SKM-1 treated with dmso at 0.1 percent for 144 hours (cell line): ENCODE measurements at regions not wholly inside any gene's neighbourhood (a gene's known extent, or its start where the extent isn't known, plus 50 kb on each side); places are given as distances from the start of the nearest gene placed in this dataset.

Experiments used
- DNase-seq: peaks from one replicate; lab custom pipeline; 2025; ENCODE audit not compliant: unreplicated experiment; lab: John Stamatoyannopoulos, UW

DNA sequence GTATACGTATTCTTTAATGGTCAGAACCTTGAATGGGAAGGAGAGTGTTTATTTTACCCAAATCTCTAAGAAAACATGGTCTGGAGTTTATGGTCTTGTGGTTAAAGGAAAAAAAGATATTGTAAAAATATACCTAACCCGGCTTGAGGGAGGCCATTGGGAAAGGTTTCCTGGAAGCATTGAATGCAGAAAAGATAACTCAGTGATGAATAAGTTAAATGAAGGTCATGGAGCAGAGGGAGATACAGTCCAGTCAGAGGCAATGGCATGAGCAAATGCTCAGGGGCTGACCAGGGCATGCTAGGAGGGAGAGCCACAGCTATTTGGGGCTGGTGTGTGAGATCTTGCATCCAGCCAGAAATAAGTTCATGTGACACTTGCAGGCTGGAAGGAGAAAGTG lies 430.4 kb upstream of the CDH5 start:
- no peak for DNase-seq

DNA sequence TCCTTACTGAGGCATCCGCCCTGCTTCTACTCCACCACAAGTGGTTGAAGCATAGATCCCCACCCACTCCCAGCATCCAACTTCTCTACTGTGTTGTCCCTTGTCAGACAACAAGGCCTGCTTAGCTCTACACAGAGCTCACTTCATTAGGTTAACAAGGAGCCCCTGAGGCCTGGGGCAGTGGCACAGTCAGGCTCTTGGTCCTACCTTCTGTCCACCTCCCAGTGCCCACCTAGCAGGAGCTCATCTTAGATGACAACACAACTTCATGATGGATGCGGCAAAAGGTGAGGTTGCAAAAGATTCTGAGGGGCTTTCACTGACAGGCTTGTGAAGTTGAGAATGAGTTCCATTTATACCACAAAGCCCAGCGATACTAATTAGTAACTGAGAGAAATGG lies 432.0 kb upstream of the CDH5 start:
- no peak for DNase-seq

DNA sequence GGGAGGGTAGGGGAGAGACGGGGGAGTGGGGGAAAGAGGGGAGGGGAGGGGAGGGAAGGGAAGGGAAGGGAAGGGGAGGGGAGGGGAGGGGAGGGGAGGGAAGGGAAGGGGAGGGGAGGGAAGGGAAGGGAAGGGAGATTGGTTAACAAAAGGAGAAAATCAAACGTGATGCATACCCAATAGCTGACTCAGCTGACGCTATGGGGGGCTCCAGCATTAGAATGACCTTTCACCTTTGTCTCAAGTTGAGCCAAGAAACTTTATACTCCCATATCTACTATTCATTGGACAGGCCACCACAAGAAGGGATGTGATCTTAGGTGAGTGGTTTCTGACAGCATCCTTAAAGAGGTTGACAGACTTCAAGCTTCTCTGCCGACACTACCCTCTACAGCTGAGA lies 432.8 kb upstream of the CDH5 start:
- DNase-seq: no peak

DNA sequence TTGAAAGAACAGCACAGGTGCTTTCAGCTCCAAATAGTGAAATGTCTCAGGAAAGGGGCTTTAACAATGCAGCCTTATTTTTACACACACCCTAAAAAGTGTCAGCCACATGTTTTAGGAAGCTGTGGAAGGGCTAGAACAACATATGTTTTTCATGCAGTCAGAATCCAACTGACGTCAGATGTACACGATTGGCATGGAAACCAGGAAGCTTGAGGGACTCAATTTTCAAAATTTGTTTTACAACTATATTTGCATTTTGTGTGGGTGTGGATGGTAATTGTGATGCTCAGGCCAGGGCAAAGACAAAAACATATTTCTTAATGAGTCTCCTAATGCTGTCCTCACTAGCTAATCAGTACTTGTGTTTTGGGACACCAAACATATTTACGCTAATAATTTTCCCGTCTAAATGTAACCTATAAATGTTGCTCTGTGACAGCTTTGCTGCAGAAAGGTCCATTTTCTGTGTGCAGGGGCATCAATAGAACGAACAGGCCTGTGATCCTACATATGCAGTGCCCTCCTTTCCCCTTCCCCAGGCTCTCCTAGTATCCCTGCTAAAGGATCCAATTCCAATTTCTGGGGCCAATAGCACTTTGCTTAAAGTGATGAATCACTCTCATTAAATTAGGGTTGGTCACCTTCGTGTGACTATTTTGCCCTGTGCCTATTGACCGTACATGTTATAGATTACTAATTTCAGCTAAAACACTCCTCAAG lies 434.0 kb upstream of the CDH5 start:
- DNase-seq: no peak

DNA sequence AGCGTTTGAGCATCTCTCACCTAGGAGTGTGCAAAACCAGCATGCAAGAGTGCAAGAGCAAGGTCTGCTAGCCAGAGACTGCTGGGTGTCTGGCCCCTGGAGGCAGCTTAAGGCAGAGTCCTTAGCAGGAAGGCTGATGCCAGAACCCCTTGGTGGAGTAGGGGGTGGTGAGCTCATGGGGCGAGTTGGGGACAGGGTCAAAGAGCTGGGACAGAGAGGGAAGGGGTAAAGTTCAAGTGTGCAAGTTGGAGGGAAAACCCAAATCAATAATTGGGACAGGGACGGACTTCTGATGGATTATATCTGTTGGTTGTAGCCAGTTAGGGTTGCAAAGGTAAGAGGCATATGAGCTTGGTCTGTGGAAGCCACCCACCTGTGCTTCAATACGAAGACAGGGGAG lies 443.6 kb upstream of the CDH5 start:
- DNase-seq: no peak

DNA sequence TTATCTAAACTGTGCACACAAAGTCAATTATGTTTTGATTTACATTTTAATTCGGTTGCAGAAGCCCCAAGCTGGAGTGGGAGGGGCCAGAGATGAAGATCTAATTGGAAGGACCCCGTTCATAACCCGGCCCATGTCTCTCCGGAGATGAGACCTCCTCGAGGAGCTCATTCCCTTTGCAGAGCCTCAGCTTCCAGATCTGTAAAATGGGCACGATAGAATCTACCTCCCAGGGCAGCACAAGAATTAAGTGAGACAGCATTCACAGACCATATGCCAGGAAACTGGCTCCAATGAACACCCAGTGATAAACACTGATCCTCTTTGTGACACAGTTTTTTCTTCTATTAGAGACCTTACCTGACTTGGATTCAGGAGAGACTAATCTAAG lies 446.5 kb upstream of the CDH5 start:
- DNase-seq: no peak

DNA sequence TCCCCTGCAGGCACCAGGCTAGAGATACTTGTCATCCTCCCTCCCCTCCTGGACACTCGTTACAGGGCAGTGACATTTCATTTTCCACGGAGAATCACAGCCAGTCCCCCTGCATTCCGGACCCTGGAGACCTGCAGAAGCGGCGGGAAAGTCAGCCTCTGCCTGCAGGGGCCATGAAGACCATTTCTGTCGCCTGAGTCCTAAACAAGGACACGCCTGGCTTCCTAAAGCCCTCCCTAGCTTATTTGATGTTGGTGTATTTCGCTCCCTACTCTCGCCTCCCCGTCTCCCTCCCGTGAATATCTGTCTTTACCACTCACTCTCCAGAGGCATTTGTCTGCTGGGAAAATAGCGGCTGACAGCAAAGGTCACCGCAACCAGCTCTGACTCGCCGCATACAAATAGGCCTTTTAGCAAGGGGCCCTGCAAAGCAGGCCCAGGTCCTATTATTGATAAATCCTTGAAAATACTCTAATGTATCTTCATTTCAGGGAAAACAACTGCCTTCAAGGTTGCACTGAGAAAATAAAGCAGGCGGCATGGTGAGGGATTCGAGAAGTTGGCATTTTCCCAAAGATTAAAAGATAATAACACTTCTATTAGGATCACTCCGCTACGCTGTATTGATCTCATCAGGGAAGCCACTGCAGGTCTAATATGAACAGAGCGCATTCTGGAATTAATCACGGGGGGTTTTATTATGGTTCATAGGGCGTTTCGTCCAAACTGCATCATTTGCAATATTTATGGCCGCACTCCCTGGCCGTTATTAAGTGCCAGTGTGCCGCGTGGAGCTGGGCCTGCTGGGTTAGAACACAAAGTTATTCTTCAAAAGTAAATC lies 447.1 kb upstream of the CDH5 start:
- DNase-seq: no peak

DNA sequence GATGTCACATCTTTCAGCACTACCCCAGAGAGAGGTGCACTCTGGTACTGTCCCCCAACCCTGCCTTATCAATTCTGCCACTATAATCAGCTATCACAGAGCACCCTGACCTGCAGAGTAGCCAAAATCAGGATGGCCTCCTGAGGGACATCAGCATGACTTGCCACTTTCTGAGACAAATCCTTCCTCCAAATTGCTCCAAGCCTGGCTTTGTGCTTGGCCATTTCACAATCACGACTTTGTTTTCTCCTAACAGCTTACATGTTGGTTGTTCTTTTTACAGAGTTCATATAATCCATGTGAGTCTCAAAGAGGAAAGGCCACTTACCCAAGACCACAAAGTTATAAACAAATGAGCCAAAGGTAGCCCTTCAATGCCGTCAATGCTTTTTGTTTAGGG lies 449.0 kb upstream of the CDH5 start:
- DNase-seq: no peak

DNA sequence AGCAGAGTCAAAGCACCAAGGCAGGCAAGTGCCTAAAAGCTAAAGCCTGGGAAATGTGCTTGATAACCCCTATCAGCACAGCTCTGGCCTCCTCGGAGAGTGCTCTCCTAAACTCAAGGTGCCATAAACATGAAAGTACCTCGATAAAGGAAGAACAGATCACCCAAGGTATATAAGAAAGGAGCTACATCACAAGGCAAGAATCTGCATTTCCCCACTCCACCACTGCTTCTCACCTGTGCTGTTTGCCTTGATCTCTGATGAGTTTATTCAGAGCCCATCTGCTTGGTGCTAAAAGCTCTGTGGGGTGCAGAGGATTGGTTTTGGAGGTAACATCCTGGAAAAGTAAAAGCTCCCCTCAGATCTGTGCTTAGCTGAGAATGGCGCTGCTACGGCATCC lies 449.5 kb upstream of the CDH5 start:
- no peak for DNase-seq

DNA sequence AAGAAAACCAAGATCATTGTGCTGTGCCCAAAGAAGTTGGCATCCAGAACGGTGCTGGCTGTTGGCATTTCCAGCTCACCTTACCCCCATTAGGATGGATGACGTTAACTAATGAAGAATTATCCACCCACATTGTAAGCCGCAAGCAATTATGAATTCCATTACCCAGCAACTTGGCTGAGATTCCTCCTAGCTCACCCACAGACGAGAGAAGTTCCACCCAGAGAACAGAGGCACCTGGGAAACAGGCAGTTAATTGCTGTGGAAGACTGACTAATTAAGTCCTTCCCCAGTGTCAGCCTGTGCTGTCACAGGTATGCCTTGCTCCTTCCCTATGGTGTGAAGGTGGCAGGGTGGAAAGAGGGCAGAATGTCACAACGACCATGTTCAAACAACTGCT lies 456.2 kb upstream of the CDH5 start:
- no peak for DNase-seq

DNA sequence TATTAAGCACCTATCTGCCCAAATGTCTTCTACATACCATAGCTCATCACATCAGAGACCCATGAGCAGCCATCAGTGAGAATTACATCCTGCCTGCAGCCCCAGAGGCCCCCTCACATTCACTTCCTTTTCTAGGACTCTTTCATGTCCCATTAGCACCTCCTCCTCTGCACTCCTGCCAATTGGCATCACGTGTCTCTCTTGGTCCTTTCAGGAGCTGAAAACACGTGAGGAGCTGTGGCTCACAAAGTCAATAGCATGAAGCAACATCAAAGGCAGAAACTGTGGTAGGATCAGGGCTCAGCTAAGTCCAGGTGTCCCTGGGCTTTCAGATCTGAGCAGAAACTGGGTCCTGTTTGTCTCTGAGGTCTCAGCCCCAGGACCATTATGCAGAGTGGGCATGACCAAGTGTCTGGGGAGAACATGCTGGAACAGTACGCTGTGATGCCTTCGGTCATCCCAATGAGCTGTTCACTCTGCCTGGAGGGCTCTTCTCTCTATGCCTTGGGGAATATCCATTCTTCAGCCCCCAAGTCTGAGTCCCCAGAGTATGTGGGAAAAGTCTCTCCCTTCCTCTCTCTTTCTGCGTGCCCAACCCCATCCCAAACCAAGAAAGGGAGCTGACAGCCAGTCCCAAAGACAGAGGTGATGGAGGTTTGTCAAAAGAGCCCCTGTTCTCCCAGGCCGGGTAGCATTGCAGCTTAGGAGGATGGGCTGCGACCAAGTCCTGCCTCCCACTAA lies 457.0 kb upstream of the CDH5 start:
- no peak for DNase-seq

DNA sequence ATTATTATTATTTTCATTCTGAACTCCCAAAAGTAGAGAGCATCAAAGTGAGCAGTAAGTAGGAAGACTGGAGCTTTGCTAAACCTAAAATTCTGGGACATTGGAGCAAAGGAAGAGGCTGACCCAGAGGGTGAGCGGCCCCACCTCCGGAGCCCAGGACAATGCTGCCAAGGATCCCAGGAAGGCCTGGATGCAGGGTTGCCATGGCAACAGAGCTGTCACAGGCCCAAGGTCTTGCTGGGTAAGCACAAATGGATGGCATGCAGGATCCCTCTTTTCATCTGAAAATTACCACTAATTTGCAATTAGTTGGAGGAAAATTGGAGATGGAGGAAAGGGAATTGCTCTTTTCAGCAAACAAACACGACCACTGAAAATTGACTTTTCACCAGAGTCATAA lies 457.9 kb upstream of the CDH5 start:
- DNase-seq: no peak

DNA sequence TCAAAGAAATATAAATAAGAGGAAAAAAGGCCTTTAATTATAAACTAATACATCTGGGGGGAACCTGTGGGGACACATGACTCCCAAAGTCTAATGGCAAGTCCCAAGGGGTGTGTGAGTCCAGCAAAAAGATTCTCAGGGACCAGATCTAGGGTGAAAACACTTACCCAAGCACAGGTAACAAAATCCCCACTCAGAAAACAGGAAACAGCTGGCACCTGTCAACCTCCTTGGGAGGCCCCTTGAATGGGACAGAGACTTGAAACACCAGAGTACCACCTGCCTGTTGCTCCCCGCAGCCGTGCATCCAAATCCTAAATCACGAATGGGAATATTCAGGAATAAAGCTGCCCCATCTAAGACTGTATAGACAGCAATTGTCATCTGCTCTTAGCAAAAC lies 461.2 kb upstream of the CDH5 start:
- DNase-seq: no peak

DNA sequence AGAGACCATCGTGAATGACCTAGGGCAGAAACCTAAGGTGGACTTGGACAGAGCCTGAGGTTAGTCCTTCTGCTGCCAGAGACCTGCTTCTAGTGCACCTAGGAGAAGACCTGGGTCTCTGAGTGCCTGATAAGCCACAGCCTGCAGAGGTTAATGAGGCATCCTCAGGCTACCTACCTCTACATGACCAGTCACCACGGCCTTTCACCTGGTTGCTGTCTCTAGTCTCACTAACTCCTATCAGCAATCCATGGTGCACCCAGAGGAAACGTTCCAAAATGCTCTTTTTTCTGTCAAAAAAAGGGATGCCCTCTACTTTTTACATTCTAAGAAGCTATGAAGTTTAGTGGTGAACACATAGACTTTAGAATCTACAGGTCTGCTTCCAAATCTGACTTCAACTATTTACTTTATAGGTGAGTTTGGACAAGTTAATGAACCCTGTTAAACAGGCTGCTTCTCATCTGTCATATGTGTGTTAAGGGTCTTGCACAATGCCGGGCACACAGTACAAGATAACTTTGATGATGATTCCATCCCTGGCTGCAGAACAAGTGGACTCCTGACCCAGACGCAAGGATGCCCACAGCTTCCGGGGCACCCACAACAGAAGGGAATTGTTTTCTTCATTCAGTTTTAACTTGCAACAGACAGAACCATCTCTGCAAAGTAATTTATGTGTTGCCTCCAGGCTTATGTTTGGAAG lies 469.9 kb upstream of the CDH5 start:
- DNase-seq: no peak

DNA sequence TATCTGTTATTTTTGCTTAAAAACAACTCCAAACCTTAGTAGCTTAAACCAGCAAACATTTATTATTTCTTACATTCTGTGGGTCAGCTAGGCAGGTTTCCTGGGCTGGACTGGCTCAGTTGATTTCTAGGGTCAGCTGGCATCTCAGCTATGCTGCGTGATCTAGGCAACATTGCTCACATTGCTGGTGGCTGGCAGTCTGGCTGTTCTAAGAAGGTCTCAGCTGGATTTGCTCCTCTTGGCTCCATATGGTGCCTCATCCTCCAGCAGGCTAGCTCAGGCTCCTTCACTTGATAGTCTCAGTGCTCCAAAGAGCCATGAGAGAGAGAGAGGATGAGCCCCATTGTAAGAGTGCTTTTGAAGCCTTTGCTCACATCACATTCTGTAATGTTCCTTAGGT lies 470.6 kb upstream of the CDH5 start:
- no peak for DNase-seq

DNA sequence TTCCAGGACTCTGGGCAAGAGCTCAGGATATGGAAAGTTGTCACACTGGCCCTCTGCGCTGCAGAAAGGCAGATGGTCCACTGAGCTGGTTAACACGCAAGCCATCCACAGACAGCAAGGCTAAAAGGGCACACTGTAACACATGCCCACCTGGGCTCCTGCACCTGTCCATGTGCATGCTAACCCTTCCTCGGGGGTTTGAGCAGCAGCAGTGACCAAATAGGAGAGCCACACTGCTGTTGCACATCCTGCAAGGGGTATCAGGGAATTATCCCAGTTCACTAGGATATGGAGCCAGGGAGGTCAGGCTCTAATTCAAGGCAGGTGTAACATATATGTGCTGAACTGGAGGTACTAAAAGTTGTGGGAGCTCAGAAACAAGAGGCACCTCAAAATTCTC lies 471.0 kb upstream of the CDH5 start:
- no peak for DNase-seq

DNA sequence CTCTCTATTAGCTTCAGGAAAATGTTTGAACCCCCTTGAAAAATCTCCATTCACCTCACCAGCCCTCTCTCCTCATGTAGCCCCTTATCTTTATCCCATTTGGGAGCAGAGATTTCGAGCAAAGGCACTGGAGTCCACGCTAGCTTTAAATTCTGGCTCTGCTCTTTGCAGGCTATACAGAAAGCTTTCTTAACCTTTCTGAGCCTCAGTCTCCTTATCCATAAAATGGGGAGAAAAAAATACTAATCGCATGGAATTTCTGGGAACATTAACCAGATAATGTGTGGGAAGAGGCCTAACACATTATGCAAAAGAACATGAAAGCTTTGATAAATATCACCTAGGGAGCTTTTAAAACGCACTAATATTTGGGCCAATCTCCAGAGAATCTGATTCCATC lies 476.3 kb upstream of the CDH5 start:
- no peak for DNase-seq

DNA sequence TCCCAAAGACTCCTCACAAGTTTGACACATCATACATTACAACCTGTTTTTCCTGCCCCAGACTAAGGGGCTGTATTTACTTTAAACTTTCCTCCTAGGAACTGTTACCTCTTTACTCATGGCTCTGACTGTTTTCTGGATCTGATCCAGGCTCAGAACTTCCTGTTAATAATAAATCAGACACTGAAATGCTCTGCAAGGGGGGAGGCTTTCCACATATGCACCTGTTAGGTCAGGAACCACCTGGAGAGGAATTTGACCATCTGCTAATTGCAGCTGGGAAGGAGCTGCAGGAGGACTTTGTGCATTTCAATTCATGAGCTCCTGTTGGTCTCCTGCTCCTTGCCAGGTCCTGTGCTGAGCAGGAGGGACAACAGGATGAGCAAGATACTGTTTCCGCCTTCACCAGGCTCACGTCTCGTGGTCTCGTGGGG lies 476.9 kb upstream of the CDH5 start:
- DNase-seq: no peak

DNA sequence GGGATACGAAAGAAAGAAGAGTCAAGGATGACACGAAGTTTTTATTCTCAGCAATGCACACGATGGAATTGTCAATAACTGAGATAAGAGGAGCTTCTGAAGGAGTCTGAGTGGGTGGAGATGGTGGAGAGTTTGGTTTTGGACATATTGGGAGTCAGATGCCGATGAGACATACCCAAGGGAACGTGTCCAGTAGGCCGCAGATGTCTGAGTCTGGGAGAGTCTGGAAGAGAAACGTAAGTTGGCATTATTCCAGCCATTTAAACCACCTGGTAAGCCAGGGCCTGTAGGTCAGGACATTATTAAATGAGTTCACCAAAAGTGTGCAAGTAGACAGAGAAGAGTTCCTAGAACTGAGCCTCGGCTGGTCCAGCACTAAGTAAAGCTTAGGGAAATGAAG lies 478.3 kb upstream of the CDH5 start:
- no peak for DNase-seq

DNA sequence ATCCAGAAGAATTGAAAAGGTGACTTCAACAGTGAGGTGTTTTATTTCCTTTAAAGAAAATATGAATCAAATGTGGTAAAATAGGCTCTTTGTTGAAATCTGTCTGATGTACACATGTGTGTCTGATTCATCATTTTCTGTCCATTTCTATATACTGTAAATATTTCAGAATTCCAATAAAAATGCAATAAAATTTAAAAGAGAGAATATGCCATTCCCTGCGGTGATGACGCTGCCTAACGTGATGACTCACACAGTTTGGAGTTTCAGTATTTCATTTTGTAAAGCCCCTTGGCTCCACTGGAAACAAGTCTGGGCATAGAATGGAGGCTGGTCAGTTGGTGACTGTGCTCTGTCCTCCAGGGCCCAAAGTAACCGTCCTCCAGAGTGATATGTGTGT lies 482.5 kb upstream of the CDH5 start:
- no peak for DNase-seq

DNA sequence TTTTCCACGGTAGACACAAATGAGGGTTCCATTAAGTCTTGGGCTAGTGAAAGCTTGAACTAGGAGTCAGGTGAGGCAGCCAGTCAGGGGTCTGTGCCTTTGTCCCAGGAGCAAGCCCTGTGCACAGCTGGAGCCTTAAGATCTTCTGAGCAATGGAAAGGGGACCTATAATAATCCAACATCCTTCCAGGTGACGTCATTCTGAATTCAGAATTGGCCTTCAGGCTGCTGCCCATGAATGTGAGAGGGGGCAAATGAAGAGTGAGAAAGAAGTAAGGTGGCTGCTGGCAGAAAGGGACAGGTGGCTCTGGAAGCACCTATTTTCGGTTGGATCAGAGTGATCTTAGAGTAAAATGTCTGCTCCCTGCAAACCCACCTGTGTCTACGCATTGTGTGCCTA lies 488.1 kb upstream of the CDH5 start:
- DNase-seq: no peak
